Activated T-helper 1 cell treated with Interleukin-2 at 50 U/mL for 16 hours (primary cell): ENCODE measurements at regions not wholly inside any gene's neighbourhood (a gene's known extent, or its start where the extent isn't known, plus 50 kb on each side); places are given as distances from the start of the nearest gene placed in this dataset.
"Not testable (repeated sequence)": the region's sequence is repeated elsewhere in the genome, so short reads cannot be mapped to it uniquely, and the experiment has no call there.

ENCODE experiments used
- DNase-seq: peaks from one replicate; pipeline ENCODE4 v3.0.0-alpha.2; 2020; ENCODE audit warnings: low read depth

DNA sequence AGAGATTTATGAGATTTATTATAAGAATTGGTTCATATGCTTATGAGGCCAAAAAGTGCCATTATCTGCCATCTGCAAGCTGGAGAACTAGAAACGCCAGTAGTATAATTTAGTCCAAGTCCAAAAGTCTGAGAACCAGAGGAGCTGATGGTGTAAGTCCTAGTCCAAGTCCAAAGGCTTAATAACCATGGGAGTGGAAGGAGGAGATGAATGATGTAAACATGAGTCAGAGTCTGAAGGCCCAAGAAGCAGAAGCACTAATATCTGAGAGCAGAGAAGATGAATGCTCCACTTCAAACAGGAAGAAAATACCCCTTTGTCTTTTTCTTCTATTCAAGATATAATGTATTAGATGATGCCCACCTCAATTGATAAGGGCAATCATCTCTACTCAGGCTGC is 185.7 kb downstream of the CGGBP1 start:
- DNase-seq = no peak

DNA sequence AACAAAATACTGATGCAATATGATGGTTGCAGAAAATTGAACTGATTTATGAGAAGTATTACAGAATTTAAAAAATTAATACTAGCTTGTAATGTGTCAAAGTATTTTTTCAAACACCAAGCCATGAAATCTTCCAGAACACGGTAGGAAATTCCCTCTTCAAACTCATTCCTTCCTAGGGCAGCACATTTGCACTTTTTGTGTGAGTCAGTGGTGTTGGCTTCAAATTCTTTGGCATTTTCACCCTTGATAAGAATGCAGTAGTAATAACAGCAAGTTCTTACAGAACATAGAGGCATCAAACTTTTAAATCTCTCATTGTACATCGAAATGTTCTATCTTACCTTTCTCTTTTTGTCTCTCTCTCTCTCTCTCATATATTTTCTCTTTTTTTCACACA is 191.8 kb downstream of the CGGBP1 start:
- no peak for DNase-seq

DNA sequence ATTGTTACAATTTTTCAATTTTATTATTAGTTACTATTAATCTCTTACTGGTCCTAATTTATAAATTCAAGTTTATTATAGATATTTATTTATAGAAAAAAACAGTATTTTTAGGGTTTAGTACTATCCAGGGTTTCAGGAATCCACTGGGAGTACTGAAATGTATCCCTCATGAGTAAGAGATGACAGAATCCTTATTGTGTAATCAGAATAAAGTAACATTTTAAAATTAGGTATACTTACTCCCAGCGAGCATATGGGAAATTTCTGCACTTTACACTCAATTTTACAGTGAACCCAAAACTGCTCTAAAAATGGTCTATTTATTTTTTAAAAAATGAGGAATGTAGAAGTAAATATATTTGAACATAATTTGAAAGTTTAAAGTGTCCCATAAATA is 202.7 kb downstream of the CGGBP1 start:
- DNase-seq = no peak

DNA sequence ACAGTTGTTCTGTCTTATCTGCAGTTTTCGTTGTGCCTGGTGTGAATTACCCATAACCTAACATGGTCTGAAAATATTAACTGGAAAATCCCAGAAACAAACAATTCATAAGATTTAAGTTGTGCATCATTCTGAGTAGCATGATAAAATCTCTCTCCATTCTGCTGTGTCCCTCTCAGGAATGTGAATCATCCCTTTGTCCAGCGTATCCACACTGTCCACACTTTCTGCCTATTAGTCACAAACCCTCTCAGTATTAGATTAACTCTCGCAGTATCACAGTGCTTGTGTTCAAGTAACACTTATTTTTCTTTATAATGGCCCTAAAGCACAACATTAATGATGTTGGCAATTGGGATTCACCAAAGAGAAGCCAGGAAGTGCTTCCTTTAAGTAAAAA is 203.2 kb downstream of the CGGBP1 start:
- DNase-seq = no peak

DNA sequence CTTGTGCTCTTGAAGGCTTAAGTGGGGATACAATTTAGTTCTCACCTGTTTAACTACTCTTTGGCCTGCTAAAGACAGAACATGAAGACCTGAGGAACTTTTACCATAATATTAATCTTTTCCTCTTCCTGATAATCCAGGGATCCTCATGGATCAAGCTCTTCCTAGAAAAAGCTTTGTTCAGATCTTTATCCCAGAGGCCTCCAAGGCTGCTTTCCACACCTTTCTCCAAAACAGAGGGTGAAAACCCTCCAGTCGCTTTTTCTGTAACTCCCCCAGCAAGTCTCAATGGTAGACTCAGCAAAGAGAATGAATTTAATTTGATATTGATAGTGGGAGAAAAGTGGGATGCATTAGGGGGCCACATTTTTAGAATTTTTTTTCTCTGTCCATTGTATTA is 203.6 kb downstream of the CGGBP1 start:
- DNase-seq = no peak

DNA sequence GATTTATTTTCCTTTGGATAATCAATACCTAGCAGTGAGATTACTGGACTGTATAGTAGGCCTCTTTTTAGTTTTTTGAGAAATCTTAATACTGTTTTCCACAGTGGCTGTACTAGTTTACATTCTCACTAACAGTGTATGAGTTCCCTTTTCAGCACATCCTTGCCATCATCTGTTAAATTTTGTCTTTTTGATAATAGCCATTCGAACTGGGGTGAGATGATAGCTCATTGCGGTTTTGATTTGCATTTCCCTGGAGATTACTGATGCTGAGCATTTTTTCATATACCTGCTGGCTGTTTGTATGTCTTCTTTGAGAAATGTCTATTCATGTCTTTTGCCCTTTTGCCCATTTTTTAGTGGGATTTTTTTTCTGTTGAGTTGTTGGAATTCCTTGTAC is 210.8 kb downstream of the CGGBP1 start:
- no peak for DNase-seq

DNA sequence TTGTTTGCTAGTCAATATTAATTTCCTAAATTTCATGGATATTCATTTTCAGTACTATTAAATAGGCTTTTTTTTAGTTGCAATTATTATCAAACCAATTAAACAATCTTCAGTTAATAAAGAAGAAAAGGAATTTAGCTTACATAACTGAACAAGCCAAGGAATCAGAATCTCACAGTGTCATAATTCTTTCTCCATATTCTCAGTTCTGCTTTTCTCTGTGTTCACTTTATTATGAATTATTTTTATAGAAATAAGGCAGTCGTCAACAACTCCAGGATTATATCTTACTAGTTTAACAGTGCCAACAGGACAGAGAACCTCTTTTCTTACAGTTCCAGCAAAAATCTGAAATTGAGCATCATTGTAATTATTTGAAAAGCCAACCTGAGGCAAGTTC is 221.7 kb downstream of the CGGBP1 start:
- DNase-seq = no peak

DNA sequence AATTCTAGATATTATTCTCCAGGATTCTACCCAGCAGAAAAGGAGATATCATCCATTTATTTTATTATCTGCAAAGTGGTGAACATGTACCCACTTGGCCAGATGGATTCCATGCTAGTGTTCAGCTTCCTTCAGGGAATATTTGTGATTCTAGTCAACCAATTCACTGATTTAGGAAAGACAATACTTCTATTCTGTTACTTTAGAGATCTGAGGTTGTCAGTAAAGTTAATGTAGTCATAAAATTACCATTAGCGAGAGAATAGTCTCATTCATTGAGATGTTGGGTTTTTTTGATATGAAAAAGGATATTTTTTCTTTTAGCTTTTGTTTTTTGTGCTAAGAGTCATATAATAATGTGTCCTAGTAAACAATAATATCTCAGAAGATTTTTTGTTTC is 222.8 kb downstream of the CGGBP1 start:
- DNase-seq = no peak

DNA sequence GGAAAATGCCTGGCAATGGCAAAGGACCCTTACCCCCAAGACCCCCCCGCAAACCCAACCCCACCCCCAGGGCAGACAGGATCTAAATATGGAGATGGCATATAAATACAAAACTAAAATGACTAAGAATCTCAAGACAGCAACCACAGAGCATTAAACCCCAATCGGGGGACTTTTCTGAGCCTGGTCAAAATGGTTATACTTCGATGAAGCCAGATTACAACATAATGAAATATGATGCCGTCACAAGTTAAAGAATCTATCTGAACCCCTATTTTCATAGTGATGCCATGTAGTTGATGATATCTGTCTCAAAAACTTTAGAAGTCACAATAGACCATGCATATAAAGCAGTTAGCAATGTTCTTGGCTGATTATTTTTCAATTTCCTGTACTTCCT is 223.6 kb downstream of the CGGBP1 start:
- no peak for DNase-seq

DNA sequence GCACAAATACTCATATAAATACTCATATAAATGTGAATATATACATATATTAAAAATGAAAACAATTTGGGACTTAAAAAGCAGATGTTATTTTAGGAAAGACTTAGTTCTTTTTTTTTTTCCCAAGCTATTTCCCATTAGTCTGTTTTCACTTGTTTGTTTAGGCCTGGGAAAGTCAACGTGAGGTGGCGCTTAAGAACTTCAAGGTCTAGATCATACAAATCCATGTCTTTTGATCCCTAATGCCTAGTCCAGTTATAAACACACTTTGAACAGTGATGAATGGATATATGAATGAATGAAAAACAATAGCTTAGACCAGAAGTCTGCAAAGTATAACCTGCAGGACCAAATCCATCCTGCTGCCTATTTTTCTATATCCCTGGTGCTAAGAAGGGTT is 224.5 kb downstream of the CGGBP1 start:
- no peak for DNase-seq

DNA sequence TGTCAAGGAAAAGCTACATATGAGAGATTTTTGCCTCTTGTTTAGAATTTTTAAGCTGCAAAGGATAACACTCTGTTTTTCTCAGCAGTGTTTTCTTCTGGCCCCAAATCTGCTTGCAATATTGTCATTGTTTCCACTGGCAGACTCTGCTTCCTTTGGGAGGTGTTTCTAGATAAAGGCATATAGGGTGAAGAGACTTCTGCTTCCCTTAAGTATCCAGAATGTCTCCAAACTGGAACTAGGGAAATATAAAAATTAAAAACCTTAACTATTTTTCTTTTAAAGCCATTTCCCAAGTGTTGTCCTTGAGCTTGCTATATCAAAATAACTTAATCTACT is 225.8 kb downstream of the CGGBP1 start:
- DNase-seq = no peak

DNA sequence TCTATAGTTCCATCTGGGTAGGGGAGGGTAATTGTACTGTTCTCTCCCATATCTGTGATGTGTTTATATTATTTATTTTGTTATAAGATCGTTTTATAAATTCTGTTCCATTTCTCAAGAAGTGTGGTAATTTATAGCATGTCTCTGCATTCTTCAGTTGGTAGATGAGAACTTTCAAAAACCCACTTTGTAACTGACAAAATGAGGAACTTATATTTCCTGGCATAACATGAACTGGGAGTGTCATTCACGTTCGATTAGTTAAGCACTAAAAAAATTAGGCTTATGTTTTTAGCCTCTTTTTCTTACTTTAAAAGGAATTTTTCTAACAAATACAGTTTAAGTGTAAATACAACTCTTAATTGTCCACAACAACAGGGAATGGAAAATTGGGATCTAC is 230.8 kb downstream of the CGGBP1 start:
- no peak for DNase-seq

DNA sequence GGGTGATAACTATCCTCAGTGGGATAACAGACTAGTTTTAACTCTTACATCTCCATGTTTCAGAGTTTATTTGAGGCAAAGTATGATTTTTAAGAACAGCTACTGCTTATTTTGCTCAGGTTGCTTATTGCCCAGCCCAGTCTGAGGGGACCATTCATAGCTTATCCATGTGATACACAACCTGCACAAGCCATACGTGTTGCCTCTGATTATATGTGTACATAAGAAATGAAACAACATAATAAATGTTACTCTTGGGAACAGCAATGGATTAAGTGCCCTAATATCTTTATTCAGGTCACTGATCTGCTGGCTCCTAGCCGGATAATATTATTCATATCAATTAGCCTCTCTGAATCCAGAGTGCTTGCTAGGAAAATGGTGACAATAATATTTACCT is 236.2 kb downstream of the CGGBP1 start:
- no peak for DNase-seq

DNA sequence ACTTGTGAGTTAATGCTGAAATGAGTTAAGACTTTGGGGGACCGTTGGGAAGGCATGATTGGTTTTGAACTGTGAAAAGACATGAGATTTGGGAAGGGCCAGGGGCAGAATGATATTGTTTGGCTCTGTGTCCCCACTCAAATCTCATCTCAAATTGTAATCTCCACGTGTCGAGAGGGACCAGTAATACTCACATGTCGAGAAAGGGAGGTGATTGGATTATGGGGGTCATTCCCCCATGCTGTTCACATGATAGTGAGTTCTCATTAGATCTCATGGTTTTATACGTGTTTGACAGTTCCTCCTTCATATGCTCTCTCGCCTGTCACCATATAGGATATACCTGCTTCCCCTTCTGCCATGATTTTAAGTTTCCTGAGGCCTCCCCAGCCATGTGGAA is 245.3 kb downstream of the CGGBP1 start:
- DNase-seq = not testable (repeated sequence)

DNA sequence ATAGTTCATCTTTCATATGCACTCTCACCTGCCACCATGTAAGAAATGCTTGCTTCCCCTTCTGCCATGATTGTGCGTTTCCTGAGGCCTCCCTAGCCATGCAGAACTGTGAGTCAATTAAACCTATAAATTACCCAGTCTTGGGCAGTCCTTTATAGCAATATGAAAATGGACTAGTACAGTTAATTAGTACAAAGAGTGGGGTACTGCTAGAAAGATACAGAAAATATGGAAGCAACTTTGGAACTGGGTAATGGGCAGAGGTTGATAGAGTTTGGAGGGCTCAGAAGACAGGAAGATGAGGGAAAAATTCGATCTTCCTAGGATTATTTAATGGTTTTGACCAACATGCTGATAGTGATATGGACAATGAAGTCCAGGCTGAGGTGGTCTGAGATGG is 246.9 kb downstream of the CGGBP1 start:
- DNase-seq = no peak

DNA sequence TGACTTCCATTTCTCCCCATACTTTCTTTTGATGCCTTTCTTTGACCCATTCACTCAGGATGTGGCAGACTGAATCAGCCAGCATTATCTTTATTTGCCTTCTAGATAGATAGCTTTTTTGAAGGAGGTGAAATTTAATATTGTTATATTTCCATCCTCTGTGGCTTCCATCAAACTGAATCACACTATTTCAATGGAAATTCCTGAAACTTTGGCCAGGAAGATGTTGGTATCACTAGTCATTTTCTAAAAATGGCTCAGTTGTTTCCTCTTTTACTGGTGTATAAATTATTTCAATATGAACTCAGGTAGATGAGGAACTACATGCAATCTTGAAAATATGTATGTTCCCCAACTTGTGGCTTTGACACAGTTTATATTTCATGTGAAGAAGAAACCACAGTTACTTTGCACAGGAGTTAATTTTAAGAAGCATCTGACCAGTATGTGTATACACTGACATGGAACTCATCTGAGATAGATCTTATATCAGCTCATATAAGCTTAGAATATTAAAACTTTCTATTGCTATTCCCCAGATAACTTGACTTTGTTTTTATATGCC is 248.3 kb downstream of the CGGBP1 start:
- no peak for DNase-seq

DNA sequence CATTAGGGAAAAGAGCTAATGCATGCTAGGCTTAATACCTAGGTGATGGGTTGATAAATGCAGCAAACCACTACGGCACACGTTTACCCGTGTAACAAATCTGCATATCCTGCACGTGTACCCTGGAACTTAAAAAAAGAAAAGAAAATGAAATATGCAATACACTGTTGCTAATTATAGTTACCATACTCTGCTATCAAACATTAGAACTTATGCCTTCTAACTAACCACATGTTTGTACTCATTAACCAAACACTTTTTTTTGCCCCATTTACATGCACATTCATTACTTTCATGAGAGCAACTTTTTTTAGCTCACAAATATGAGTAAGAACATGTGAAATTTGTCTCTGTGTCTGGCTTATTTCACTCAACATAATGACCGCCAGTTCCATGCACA is 253.1 kb downstream of the CGGBP1 start:
- no peak for DNase-seq

DNA sequence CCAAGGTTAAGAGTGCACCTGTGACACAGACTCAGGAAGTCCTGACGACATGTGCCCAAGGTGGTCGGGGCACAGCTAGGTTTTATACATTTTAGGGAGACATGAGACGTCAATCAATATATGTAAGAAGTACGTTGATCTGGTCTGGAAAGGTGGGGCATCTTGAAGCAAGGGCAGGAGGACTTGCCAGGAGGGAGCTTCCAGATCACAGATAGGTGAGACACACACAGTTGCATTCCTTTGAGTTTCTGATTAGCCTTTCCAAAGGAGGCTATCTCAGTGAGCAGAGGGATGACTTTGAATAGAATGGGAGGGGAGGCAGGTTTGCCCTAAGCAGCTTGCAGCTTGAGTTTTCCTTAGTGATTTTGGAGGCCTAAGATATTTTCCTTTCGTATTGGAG is 257.4 kb downstream of the CGGBP1 start:
- DNase-seq = no peak

DNA sequence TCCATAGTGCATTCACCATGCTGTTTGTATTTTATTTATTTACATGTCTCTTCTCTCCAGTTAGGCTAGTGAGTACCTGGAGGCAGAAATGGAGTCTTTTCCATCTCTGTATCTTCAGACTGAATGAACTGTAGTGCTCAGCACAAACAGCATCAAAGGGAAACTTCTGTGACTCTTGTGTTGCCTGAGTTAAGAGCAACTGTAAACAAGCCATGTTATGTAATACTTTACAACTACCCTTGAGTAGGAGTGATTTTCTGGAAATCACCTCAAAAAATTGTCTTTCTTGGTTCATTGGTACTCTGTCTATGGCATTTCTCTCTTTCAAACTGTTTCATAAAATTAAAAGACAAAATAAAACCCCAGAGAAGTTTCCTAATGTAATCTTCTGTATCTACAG is 258.3 kb downstream of the CGGBP1 start:
- no peak for DNase-seq

DNA sequence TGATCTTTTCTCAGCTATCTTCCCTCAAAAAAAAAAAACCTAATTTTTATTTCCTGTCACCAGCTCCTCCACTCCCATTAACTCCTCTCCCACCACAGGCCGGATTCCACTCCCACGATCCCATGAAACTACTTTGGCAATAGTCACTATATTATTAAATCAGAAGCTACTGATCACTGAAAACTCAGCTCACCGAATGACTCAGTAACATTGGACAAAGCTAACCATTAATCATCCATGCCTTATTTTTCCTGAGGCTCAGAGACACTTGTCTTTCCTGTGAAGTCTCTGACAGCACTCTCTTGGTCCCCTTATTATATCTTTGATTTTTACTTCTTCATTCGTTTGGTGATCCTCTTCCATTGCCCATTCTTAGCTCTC is 260.2 kb downstream of the CGGBP1 start:
- DNase-seq = no peak

DNA sequence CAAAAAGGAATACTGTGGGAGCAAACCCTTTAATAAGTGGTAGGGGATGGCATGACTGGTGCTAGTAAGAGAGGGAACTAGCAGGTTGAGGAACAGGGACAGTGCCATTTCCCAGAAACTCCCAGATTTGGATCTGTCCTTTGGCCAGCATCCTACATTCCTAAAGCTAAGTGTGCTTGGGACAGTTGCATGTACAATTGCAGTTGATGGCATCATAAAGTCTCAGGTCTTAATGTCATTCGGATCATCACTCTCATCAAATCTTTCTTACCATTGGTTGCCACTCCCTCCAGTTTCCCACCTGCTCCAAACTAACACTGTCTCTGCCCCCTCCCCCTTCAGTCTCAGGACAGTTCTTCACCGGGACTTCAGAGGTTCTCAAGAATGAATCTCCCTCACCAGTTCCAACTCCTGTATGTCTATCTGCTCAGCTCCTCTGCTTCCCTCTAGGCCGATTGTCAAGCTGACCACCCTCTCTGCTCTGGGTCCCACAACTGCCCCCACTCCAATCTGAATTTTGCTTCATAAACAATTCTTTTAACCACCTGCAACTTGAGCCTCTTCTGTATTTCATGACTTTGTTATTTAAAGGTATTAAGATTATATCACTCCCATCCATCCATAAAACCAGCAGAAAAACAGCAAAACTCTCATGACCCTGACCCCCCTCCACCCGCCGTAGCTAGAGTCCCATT is 260.8 kb downstream of the CGGBP1 start:
- DNase-seq = no peak

DNA sequence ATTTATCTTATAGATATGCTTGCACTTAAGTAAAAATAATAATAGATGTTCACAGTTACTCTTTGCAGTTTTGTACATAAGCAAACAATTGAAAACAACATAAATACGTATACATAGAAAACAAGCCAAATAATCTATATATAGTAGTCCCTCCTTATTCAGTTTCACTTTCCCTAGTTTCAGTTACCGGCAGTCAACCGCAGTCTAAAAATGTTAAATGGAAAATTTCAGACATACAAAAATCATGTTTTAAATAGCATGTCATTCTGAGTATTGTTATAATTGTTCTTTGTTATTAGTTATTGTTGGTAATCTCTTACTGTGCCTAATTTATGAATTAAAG is 262.0 kb downstream of the CGGBP1 start:
- DNase-seq = no peak

DNA sequence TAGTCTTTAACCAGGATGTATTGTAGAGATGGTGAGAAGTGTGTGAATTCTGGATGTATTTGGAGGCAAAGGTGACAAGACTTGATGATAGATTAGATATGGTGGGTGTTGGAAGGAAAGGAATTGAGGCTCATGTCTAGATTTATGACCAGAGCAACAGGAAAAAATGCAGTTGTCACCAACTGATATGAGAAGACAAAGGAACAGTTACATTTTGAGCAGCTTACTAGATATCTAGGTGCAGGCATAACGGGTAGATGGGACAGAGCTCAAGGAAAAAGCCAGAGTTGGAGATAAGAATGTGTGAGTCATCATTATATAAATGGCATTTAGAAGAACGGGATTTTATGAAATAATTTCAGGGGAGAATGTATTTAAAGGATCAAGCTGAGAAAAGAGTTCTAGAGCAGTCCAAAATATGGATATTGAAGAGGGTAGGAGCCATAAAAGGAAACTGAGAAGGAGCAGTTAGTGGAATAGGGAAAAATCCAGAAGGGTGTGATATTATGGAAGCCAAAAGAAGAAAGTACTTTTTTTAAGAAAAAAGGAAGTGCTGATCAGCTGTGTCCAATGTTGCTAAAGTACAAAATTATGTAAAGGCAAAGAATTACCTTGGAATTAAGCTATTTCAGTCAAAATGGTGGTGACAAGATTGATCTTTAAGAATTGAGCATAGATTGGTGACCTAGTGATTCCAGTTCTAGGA is 262.5 kb downstream of the CGGBP1 start:
- DNase-seq = no peak

DNA sequence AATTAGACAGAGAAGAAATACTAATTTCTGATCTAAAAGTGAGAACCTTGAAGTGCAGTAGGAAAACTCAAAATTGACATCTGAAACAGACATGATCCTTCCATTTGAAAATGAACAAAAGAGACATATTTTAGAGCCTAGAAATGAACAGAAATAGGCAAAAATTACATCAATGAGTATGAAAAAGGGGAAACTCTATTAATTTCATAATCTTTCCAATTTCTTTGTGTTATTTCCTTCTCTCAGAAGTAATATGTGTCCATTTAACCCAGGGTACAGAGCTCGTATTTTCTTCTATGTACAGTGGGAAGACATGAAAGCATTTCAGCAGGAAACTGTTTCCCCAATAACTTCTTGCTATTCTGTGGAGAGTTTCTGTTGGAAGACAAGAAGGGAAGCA is 263.1 kb downstream of the CGGBP1 start:
- DNase-seq = no peak
